Mesodermal cell (in vitro differentiated cells): ENCODE measurements at regions not wholly inside any gene's neighbourhood (a gene's known extent, or its start where the extent isn't known, plus 50 kb on each side); places are given as distances from the start of the nearest gene placed in this dataset.

Source experiments
- H3K27ac ChIP-seq: 2 replicates; pipeline ENCODE4 v1.7.0; 2013; ENCODE audit warnings: mild to moderate bottlenecking, low read depth, low read length, moderate library complexity; ENCODE audit not compliant: severe bottlenecking
- H3K36me3 ChIP-seq: 2 replicates; pipeline ENCODE4 v1.7.1; 2013; ENCODE audit warnings: mild to moderate bottlenecking, low read length, moderate library complexity; ENCODE audit not compliant: control insufficient read depth, insufficient read depth
- H3K4me1 ChIP-seq: one replicate; pipeline ENCODE4 v1.7.1; 2013; ENCODE audit warnings: mild to moderate bottlenecking, low read length; ENCODE audit not compliant: insufficient read depth, control insufficient read depth, poor library complexity, severe bottlenecking
- H3K4me3 ChIP-seq: 2 replicates; pipeline ENCODE4 v1.7.0; 2013; ENCODE audit warnings: low read length, control low read depth, mild to moderate bottlenecking; ENCODE audit not compliant: insufficient read depth, poor library complexity, severe bottlenecking; ENCODE audit errors: extremely low read depth
- H3K9me3 ChIP-seq: 2 replicates; pipeline ENCODE4 v1.7.1; 2013; ENCODE audit warnings: mild to moderate bottlenecking, low read length, moderate library complexity; ENCODE audit not compliant: control insufficient read depth
- WGBS, 2 experiments: methylation state at CpG; one replicate each; pipeline ENCODE4 v1.1.5; 2013; ENCODE audit warnings: missing lambda C conversion rate in 2 of 2; ENCODE audit not compliant: insufficient coverage in 2 of 2; 5-methylcytosine and 5-hydroxymethylcytosine counted together

DNA sequence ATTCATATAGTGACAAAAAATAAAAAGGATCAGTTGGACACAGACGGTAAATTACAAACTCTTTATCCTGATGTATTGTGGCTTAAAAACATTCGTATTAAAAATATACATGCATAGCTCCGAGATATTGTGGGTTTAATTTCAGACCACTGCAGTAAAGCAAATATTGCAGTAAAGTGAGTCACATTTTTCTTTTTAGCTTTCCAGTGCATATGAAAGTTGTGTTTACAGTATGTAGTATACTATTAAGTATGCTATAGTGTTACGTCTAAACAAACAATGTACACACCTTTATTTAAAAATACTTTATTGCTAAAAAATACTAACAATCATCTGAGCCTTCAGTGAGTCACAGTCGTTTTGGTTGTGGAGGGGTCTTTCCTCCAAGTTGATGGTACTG is 551.8 kb downstream of the CETN3 start:
- Histone ChIP-seq H3K9me3 (no peaks in the 10 kb centered on the region), H3K27ac (no peak overlapping the region), H3K4me3 (no peak overlapping the region), H3K36me3 (no peaks in the 10 kb centered on the region), H3K4me1 (peaks cover 5% of the 10 kb centered on the region)
- WGBS, 2 experiments = 100% methylated on average over 1 to 2 of the region's 5 CpGs

DNA sequence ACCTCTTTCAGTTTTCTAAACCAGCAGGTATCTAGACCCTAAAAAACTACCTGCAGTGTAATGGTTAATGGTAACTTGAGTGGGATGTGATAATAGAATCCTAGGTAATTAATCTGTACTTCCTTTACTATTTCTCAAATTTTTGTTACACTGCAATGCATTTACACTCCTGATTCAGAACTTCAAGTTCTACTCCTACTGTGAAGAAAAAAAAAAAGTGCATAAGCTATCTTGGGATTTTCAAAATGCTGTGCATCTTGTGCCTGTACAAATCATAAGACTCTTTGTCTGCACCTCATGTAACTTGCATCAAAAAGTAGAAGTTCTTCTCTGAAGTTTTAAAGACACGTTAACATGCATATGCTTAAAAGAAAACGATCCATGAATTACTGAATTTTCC is 554.1 kb downstream of the CETN3 start:
- WGBS, 2 experiments = 86 to 95% methylated on average over 2 of the region's 2 CpGs
- no peaks in the 10 kb centered on the region for H3K36me3 ChIP-seq
- H3K27ac ChIP-seq = no peak overlapping the region
- H3K4me3 ChIP-seq = no peak overlapping the region
- no peaks in the 10 kb centered on the region for H3K9me3 ChIP-seq
- H3K4me1 ChIP-seq = peaks cover 5% of the 10 kb centered on the region

DNA sequence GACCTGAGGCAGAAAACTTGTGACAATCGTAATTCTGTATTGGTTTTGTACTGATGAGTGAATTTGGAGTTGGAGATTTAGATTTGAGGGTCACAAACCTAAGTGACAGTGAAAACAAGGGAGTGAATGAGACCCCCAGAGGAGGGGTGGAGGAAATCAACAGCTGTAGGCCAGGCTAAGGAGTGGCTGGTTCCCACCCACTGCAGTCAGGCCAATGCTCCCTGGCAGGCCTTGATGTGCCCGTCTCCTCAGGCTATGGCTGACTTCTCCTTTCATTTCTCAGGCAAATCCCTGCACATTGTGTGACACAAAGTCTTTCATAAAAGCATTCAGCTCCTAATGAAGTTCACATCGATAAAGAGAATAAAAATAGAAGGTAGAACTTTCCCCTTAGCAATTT is 557.6 kb downstream of the CETN3 start:
- no peaks in the 10 kb centered on the region for H3K9me3 ChIP-seq
- no peak overlapping the region for H3K27ac ChIP-seq
- WGBS, 2 experiments = 90 to 94% methylated on average over 2 of the region's 3 CpGs
- H3K4me3 ChIP-seq = no peak overlapping the region
- H3K36me3 ChIP-seq = no peaks in the 10 kb centered on the region
- peaks cover 5% of the 10 kb centered on the region for H3K4me1 ChIP-seq

DNA sequence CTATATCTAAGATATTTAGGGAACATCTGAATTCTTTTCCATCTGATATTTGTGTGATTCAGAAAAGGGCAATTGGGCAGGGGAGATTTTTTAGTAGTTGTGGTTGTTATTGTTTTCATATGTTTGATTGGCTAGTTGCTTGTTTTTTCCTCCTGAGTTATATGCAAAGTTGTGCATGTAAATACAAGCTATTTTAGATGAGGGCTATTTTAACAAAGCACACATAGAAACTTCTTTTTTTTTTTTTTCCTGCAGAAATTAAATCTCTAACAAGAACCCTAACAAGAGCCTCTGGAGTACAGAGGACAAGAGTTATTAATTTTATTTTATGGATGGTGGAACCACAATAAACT is 559.1 kb downstream of the CETN3 start:
- Histone ChIP-seq H3K9me3 (no peaks in the 10 kb centered on the region), H3K4me1 (peaks cover 5% of the 10 kb centered on the region), H3K36me3 (no peaks in the 10 kb centered on the region), H3K4me3 (no peak overlapping the region), H3K27ac (no peak overlapping the region)

DNA sequence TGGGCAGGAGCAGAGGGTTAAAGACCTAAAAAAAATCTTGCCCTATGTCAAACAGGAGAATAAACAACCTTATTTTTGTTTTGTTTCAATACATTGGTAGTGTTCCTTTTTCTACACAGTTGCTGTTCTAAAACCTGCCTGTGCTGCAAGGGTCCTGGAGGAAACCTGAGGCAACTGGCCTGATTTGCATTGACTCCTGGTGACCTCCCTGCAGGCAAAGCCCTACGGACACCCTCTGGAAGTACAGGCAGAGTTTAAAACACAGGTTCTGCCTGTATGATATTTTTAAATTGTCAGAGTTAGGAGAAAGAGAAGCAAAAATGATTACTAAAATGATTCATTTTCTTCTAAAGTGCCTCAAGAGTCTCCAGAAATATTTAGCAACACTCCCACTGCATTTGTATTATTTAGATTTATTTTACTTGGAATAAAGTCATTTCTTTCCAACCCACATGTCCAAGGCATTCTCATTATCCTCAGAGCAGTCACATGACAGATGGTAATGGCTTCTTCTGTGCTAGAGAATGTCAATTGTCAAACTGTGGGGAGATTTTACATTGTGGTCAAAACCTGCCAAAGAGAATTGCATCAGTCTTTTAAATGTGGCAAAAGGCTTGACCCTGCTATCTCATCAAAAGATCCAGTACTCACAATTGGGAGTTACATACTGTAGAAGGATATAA is 559.6 kb downstream of the CETN3 start:
- Histone ChIP-seq H3K4me3 (no peak overlapping the region), H3K36me3 (no peaks in the 10 kb centered on the region), H3K9me3 (no peaks in the 10 kb centered on the region), H3K27ac (no peak overlapping the region), H3K4me1 (peaks cover 5% of the 10 kb centered on the region)
- WGBS, 2 experiments = 67% methylated on average over 1 of the region's 1 CpG; no CpG with 5 or more reads in 1 of the 2 experiments

DNA sequence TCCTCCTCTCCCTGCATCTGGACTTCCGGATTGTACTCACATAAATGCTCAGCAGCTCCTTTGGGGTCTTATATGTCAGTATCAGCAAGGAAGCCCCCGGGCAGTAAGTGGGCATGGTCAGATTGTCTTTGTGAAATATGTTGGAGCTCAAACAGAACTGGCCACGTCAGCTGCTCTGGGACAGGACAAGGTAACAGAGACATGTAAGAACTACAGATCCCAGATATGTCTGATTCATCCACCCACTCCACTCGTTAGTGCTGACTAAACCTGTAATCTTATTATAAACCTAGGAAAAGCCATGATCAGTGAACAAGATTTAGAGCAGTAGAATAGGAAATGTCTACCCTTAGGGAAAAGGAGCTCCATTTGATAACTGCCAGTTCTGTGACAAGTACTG is 561.8 kb downstream of the CETN3 start:
- Histone ChIP-seq H3K4me3 (no peak overlapping the region), H3K27ac (no peak overlapping the region), H3K4me1 (no peaks in the 10 kb centered on the region), H3K36me3 (no peaks in the 10 kb centered on the region), H3K9me3 (no peaks in the 10 kb centered on the region)
- 78 to 100% methylated on average over 1 to 3 of the region's 4 CpGs for WGBS, 2 experiments

DNA sequence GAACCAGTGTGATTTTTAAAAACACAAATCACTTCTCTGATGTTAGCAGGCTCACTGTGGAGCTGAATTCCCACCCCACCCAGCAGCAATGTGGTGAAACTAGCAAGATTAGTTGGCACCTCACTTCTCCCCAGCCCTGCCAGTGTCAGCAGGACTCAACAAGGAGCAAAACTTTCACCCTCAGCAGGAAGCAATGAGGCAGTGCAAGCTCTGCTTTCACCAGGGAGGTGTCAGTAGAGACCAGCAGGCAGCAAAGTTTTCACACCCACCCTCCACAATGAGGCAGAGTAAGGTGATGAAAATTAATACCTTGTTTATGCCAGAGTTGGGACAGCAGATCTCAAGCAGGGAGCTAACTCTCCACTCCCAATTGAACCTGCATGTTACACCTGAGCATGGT is 565.0 kb downstream of the CETN3 start:
- H3K4me1 ChIP-seq = no peaks in the 10 kb centered on the region
- H3K36me3 ChIP-seq = no peaks in the 10 kb centered on the region
- no peak overlapping the region for H3K4me3 ChIP-seq

DNA sequence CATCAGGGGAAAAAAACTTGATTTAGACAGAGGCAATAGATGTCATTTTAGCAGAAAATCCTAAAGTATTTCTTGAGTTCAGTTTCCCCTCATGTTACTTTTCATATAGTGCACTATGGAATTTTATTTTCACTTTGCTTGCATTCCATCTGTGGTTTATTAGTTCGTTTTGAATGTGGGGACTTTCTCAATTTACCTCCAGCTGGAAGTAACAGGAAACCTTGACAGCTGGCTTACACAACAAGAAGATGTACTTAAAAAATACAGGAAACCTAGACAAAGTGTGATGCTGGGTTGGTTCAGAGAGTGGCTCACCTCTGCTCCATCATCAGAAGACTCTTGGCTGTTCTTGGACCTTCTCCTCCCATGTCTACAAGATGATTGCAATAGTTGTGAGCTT is 567.0 kb downstream of the CETN3 start:
- H3K4me3 ChIP-seq = no peak overlapping the region
- WGBS, 2 experiments = no CpG with 5 or more reads among the region's 1 CpG
- H3K27ac ChIP-seq = no peak overlapping the region
- H3K36me3 ChIP-seq = no peaks in the 10 kb centered on the region
- H3K9me3 ChIP-seq = no peaks in the 10 kb centered on the region
- H3K4me1 ChIP-seq = no peaks in the 10 kb centered on the region

More for the DNA sequence above, 565.0 kb downstream of the CETN3 start:
- no peaks in the 10 kb centered on the region for H3K9me3 ChIP-seq
- no peak overlapping the region for H3K27ac ChIP-seq

DNA sequence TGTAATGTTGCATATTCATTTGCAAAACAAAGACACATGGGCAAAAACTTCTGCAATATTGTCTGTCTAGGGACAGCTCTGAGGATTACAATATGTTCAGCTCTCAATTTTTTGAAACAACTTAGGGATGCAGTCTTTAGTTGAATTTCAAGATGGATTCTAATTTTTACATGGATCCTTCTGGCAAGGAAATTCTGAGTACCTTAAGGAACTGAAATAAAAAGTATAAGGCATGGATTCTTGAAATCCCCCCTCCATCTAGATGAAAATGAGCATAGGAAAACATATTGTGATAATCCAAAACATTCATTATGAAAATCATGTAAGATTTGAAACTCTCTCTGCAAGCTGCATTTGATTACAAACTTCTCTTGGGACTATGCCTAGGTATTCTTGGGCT is 568.6 kb downstream of the CETN3 start:
- no peak overlapping the region for H3K27ac ChIP-seq
- H3K4me3 ChIP-seq = no peak overlapping the region
- H3K9me3 ChIP-seq = no peaks in the 10 kb centered on the region
- H3K4me1 ChIP-seq = no peaks in the 10 kb centered on the region
- H3K36me3 ChIP-seq = no peaks in the 10 kb centered on the region

DNA sequence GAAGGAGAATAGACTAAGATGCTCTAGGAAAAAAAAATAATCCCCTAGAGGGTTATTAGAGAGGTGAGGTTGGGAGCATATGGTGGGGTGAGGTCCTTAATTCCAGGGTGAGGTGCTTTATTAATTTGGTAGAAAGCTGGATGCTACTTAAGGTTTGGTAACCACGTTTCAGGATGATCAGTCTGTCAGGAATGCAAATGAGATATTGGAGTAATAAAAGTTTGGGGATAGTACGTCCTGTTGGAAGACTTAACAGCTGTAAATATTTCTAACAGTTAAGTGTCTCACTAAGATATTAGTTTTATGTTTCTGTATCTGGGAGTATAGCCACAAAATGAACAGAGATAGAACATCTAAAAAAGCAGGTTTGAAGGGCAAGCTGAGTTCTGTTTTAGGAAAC is 578.9 kb downstream of the CETN3 start:
- Histone ChIP-seq H3K9me3 (no peaks in the 10 kb centered on the region), H3K27ac (no peak overlapping the region), H3K36me3 (no peaks in the 10 kb centered on the region), H3K4me3 (no peak overlapping the region), H3K4me1 (no peaks in the 10 kb centered on the region)
- WGBS, 2 experiments = 67% methylated on average over 1 of the region's 2 CpGs; no CpG with 5 or more reads in 1 of the 2 experiments

DNA sequence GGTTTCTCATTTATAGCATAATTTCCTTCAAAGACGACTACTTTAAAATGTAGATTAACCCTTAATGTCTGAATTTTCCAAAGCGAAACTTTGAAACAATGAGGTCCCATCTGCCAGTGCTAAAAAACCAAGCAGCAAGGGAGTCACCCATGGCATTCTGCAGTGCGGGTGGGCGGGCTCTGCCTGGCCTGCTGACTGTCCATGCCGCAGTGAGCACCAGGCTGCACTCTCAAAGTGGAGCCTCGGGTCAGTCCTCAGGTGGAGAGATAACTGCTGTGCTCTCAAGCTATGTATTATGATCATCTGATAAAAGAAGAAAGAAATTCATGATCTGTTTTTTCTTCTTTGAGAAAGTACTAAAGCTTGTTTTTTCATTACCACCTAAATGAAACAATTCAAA is 581.6 kb downstream of the CETN3 start:
- WGBS, 2 experiments = 83 to 92% methylated on average over 5 to 6 of the region's 6 CpGs
- H3K36me3 ChIP-seq = no peaks in the 10 kb centered on the region
- H3K4me1 ChIP-seq = no peaks in the 10 kb centered on the region
- no peak overlapping the region for H3K27ac ChIP-seq
- H3K9me3 ChIP-seq = no peaks in the 10 kb centered on the region
- H3K4me3 ChIP-seq = no peak overlapping the region
